Kidney epithelial cell (primary cell): ENCODE measurements at regions not wholly inside any gene's neighbourhood (a gene's known extent, or its start where the extent isn't known, plus 50 kb on each side); places are given as distances from the start of the nearest gene placed in this dataset.
"Not testable (repeated sequence)": the region's sequence is repeated elsewhere in the genome, so short reads cannot be mapped to it uniquely, and the experiment has no call there.

Experiments used
- DNase-seq: peaks from one replicate; pipeline ENCODE4 v3.0.0-alpha.2; 2010; ENCODE audit warnings: low read depth
- H3K27me3 ChIP-seq: 2 replicates; pipeline ENCODE4 v1.6.0; 2011; ENCODE audit warnings: low read length; ENCODE audit not compliant: control insufficient read depth, insufficient read depth
- H3K36me3 ChIP-seq: 2 replicates; pipeline ENCODE4 v1.5.1; 2011; ENCODE audit warnings: low read length; ENCODE audit not compliant: control insufficient read depth, insufficient read depth
- H3K4me3 ChIP-seq: 2 replicates; pipeline ENCODE4 v1.5.1; 2011; ENCODE audit warnings: low read depth, mild to moderate bottlenecking, control low read depth, low read length
- TF ChIP-seq, protein P1 (sequence below): IDR thresholded peaks from 2 replicates; pipeline ENCODE4 v1.5.1; 2011; ENCODE audit warnings: mild to moderate bottlenecking, moderate library complexity, low read length, control low read depth, inconsistent platforms; ENCODE audit not compliant: insufficient read depth, poor library complexity, severe bottlenecking

- TF ChIP-seq, protein P1, sequence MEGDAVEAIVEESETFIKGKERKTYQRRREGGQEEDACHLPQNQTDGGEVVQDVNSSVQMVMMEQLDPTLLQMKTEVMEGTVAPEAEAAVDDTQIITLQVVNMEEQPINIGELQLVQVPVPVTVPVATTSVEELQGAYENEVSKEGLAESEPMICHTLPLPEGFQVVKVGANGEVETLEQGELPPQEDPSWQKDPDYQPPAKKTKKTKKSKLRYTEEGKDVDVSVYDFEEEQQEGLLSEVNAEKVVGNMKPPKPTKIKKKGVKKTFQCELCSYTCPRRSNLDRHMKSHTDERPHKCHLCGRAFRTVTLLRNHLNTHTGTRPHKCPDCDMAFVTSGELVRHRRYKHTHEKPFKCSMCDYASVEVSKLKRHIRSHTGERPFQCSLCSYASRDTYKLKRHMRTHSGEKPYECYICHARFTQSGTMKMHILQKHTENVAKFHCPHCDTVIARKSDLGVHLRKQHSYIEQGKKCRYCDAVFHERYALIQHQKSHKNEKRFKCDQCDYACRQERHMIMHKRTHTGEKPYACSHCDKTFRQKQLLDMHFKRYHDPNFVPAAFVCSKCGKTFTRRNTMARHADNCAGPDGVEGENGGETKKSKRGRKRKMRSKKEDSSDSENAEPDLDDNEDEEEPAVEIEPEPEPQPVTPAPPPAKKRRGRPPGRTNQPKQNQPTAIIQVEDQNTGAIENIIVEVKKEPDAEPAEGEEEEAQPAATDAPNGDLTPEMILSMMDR = no peak
- no peak overlapping the region for H3K4me3 ChIP-seq
- no peaks in the 10 kb centered on the region for H3K36me3 ChIP-seq
- no peaks in the 10 kb centered on the region for H3K27me3 ChIP-seq
- DNase-seq = no peak
Measured at GRCh38 chr6:86215323-86215722, 572.6 kb upstream of the SYNCRIP start.

DNA sequence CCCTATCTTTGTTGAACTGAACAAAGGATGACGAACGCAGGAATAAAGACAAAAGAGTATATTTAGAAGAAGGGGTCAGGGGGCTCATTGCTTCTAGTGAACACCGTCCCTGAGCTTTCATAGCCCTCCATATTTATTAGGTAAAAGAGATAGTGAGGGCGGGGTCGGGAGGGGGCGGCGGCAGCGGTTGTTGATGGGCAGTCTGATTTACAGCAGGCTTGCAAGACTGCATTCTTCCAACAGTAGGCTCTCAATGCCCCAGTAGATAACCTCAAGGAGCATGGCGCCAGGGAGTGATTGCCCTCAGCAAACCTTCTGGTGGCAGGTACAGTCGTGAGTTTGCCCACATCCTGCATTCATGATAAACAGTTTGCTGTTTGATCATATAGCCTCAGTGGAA is 563.3 kb upstream of the SYNCRIP start:
- TF ChIP-seq, protein P1 = no peak
- no peak overlapping the region for H3K4me3 ChIP-seq
- no peak for DNase-seq
- no peaks in the 10 kb centered on the region for H3K36me3 ChIP-seq
- no peaks in the 10 kb centered on the region for H3K27me3 ChIP-seq

GRCh38 chr6:86203044-86203443 is 560.4 kb upstream of the SYNCRIP start:
- no peaks in the 10 kb centered on the region for H3K27me3 ChIP-seq
- no peaks in the 10 kb centered on the region for H3K36me3 ChIP-seq
- TF ChIP-seq, protein P1 = no peak
- no peak for DNase-seq
- H3K4me3 ChIP-seq = no peak overlapping the region

GRCh38 chr6:86193821-86194220 is 551.1 kb upstream of the SYNCRIP start:
- TF ChIP-seq, protein P1 = no peak
- no peak for DNase-seq
- Histone ChIP-seq H3K4me3 (no peak overlapping the region), H3K27me3 (no peaks in the 10 kb centered on the region), H3K36me3 (no peaks in the 10 kb centered on the region)

DNA sequence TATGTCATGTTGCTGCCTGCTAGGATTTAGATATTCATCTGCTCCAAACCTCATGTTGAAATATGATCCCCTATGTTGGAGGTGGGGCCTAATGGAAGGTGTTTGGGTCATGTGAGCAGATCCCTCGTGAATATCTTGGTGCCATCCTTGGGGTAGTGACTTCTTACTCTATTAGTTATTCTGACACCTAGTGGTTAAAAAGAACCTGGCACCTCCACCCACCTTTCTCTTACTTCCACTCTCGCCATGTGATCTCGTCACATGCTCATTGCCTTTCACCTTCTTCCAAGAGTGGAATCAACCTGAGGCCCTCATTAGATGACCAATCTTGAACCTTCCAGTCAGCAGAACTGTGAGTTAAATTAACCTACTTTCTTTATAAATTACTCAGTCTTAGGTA is 549.4 kb upstream of the SYNCRIP start:
- Histone ChIP-seq H3K36me3 (no peaks in the 10 kb centered on the region), H3K4me3 (no peak overlapping the region), H3K27me3 (no peaks in the 10 kb centered on the region)
- DNase-seq = no peak
- TF ChIP-seq, protein P1 = peak; percentile 34

DNA sequence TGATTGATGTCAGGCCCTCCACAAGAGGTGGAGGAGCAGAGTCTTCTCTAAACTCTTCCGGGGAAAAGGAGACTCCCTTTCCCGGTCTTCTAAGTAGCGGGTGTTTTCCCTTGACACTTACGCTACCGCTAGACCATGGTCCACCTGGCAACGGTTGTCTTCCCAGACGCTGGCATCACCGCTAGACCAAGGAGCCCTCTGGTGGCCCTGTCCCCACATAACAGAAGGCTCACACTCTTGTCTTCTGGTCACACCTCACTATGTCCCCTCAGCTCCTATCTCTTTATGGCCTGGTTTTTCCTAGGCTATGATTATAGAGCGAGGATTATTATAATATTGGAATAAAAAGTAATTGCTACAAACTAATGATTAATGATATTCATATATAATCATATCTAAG is 532.5 kb upstream of the SYNCRIP start:
- TF ChIP-seq, protein P1 = peak; percentile 24
- DNase-seq, H3K27me3 ChIP-seq, H3K36me3 ChIP-seq, H3K4me3 ChIP-seq: not testable (repeated sequence)
